Esophagus muscularis mucosa (tissue), 4 donors: ENCODE measurements at regions not wholly inside any gene's neighbourhood (a gene's known extent, or its start where the extent isn't known, plus 50 kb on each side); places are given as distances from the start of the nearest gene placed in this dataset.
A peak's percentile ranks its signal among the peaks of the same experiment; 100 is the strongest.

Experiments used
- DNase-seq: peaks from one replicate; pipeline ENCODE4 v3.0.0-alpha.2; 2017; ENCODE audit errors: extremely low spot score
- H3K27ac ChIP-seq, 4 donors: fragments of 200-600 bp; sonication (generic); replicated peaks in 1 of 4; 1 replicate in 3 of 4; 2 replicates in 1 of 4; pipeline ENCODE4 v1.5.1; 2016 to 2019; ENCODE audit warnings: mild to moderate bottlenecking in 1 of 4
- H3K27me3 ChIP-seq, 4 donors: fragments of 200-600 bp; sonication (generic); one replicate each; pipeline versions ENCODE4 v1.5.1 to v1.6.0; 2016 to 2019
- H3K36me3 ChIP-seq, 4 donors: fragments of 200-600 bp; sonication (generic); one replicate each; pipeline ENCODE4 v1.5.1; 2016 to 2019
- H3K4me1 ChIP-seq, 4 donors: fragments of 200-600 bp; sonication (generic); one replicate each; pipeline ENCODE4 v1.5.1; 2016 to 2019
- H3K4me3 ChIP-seq, 4 donors: fragments of 200-600 bp; sonication (generic); 1 replicate in 2 of 4; 2 replicates in 2 of 4; pipeline ENCODE4 v1.5.1; 2016 to 2019; ENCODE audit warnings: mild to moderate bottlenecking in 4 of 4, moderate library complexity in 1 of 4
- H3K9me3 ChIP-seq, 4 donors: fragments of 200-600 bp; sonication (generic); 1 replicate in 3 of 4; 2 replicates in 1 of 4; pipeline ENCODE4 v1.5.1; 2016 to 2019
- CTCF ChIP-seq, 3 experiments: fragments of 200-600 bp in 2 of 3; fragments of 450-650 bp in 1 of 3; sonication (generic) in 2 of 3; IDR thresholded peaks; one replicate each; pipeline ENCODE4 v1.5.1; 2017 to 2019; ENCODE audit warnings: antibody characterized with exemption in 3 of 3, mild to moderate bottlenecking in 2 of 3, moderate library complexity in 1 of 3
- EP300 ChIP-seq: sonication (generic); formaldehyde crosslinking; IDR thresholded peaks from one replicate; pipeline ENCODE4 v1.6.1; 2017; ENCODE audit warnings: antibody characterized with exemption
- POLR2A ChIP-seq: fragments of 450-650 bp; IDR thresholded peaks from one replicate; pipeline ENCODE4 v1.6.1; 2017; ENCODE audit warnings: antibody characterized with exemption, moderate library complexity, mild to moderate bottlenecking, low read depth
- POLR2AphosphoS5 ChIP-seq, 2 donors: sonication (generic); formaldehyde crosslinking; IDR thresholded peaks; one replicate each; pipeline ENCODE4 v1.6.1; 2017; ENCODE audit warnings: antibody characterized with exemption in 2 of 2
- WGBS: methylation state at CpG from one replicate; pipeline ENCODE4 v1.1.5; 2018; 5-methylcytosine and 5-hydroxymethylcytosine counted together
- intact Hi-C: fragments of 100-400 bp; cut with DNase I; formaldehyde crosslinking; loops from one replicate; pipeline ENCODE4 v1.15.1; 2023

DNA sequence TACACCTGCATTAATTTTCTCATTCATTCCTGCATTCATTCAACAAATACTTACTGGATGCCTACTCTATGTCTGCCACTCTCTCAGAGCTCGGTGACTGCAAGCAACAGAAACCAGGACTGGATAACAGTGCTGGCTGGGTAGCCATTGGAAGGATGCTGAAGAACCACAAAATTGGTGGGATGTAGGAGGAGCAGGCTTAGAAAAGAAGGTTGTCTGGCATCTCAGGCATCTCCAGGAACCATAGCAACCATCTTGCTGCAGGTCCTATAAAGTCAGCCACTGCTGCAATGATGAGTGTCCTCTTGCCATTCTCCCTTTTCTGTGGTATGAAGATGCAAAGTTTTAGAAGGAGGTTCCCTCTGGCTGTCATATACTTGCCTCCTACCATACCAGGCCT lies 168.6 kb downstream of the FGF18 start:
- no peak overlapping the region for H3K27ac ChIP-seq
- H3K9me3 ChIP-seq = no peaks in the 10 kb centered on the region
- intact Hi-C loops = no loop called here
- 100% methylated on average over 1 of the region's 1 CpG for WGBS
- TF ChIP-seq POLR2AphosphoS5 (IDR thresholded peaks at IDR 0.05) = no peak
- no peak for TF ChIP-seq POLR2A
- TF ChIP-seq CTCF (IDR thresholded peaks at IDR 0.05) = no peak
- TF ChIP-seq EP300 = no peak
- no peaks in the 10 kb centered on the region for H3K36me3 ChIP-seq
- H3K27me3 ChIP-seq = peaks cover 0 to 25% (median 0%) of the 10 kb centered on the region in 4 donors
- no peaks in the 10 kb centered on the region for H3K4me1 ChIP-seq
- H3K4me3 ChIP-seq = no peak overlapping the region
- DNase-seq = peak; percentile 68

DNA sequence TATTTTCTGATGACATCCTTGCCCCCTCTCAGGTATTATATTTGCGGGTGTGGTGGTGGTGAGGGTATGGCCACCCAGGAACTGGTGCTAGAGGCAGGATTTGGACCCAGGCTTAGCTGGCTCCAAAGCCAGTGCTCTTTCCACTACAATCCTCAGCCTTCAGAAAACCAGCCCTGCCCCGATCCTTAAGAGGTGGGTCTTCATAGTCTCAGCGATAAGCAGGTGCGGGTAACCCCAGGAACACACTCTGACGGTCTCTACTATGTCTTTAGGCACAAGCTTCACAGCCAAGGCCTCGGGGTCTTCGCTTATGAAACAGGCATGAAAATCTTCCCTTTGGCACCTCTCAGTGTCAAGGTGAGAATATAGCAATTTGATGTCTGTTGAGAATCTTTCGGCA lies 169.3 kb downstream of the FGF18 start:
- TF ChIP-seq POLR2AphosphoS5 (IDR thresholded peaks at IDR 0.05) = no peak
- no peak for TF ChIP-seq CTCF (IDR thresholded peaks at IDR 0.05)
- TF ChIP-seq EP300 = no peak
- TF ChIP-seq POLR2A = no peak
- peaks cover 0 to 26% (median 0%) of the 10 kb centered on the region in 4 donors for H3K27me3 ChIP-seq
- H3K4me1 ChIP-seq = no peaks in the 10 kb centered on the region
- no peaks in the 10 kb centered on the region for H3K36me3 ChIP-seq
- 89% methylated on average over 7 of the region's 8 CpGs for WGBS
- H3K27ac ChIP-seq = no peak overlapping the region
- no peak overlapping the region for H3K4me3 ChIP-seq
- no peaks in the 10 kb centered on the region for H3K9me3 ChIP-seq
- intact Hi-C loops = no loop called here
- DNase-seq = peak; percentile 39

- WGBS = 87% methylated on average over 11 of the region's 11 CpGs
- H3K9me3 ChIP-seq = no peaks in the 10 kb centered on the region
- TF ChIP-seq EP300 (no peak), CTCF (IDR thresholded peaks at IDR 0.05) (no peak)
- no peaks in the 10 kb centered on the region for H3K36me3 ChIP-seq
- peaks cover 0 to 26% (median 0%) of the 10 kb centered on the region in 4 donors for H3K27me3 ChIP-seq
- DNase-seq = peak; percentile 80
- H3K4me1 ChIP-seq = no peaks in the 10 kb centered on the region
- intact Hi-C loops = no loop called here
- H3K27ac ChIP-seq = no peak overlapping the region
- no peak overlapping the region for H3K4me3 ChIP-seq
Observed at GRCh38 chr5:171589461-171589860, 170.0 kb downstream of the FGF18 start.

DNA sequence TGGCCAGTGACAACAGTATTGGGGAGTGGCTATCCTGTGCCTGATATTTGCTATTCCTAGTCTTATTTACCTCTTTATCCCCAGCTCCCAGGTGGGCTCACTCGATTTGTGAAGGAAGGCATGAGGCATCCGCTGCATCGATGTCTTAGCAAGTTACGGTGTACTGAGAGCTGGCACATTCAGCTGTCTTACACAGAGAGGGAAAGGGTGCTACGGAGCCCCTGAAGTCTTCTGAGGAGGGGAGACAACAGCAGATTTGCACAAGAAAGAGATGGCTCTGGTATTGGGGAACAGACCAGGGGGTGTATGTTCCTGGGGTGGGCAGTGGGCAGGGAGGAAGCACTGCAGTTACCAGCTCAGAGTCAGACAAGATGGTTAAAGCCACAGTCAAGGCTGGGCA lies 172.6 kb downstream of the FGF18 start:
- Histone ChIP-seq H3K36me3 (no peaks in the 10 kb centered on the region), H3K4me1 (peaks cover 0 to 13% (median 7%) of the 10 kb centered on the region in 4 donors), H3K9me3 (no peaks in the 10 kb centered on the region), H3K27me3 (peaks cover 0 to 27% (median 3%) of the 10 kb centered on the region in 4 donors), H3K27ac (no peak overlapping the region), H3K4me3 (no peak overlapping the region)
- 93% methylated on average over 5 of the region's 5 CpGs for WGBS
- TF ChIP-seq CTCF (IDR thresholded peaks at IDR 0.05) = no peak
- TF ChIP-seq POLR2A = no peak
- no peak for TF ChIP-seq POLR2AphosphoS5 (IDR thresholded peaks at IDR 0.05)
- no peak for TF ChIP-seq EP300
- DNase-seq = peak; percentile 45
- intact Hi-C loops = no loop called here

GRCh38 chr5:171592736-171593135 lies 173.3 kb downstream of the FGF18 start:
- no peak overlapping the region for H3K27ac ChIP-seq
- DNase-seq = peak; percentile 68
- intact Hi-C loops = no loop called here
- TF ChIP-seq EP300 (no peak), CTCF (IDR thresholded peaks at IDR 0.05) (no peak)
- WGBS = 91% methylated on average over 3 of the region's 3 CpGs
- no peaks in the 10 kb centered on the region for H3K9me3 ChIP-seq
- H3K36me3 ChIP-seq = no peaks in the 10 kb centered on the region
- H3K27me3 ChIP-seq = peaks cover 0 to 28% (median 3%) of the 10 kb centered on the region in 4 donors
- peaks cover 0 to 13% (median 7%) of the 10 kb centered on the region in 4 donors for H3K4me1 ChIP-seq
- H3K4me3 ChIP-seq = no peak overlapping the region
